ENCODE measurements at regions not wholly inside any gene's neighbourhood (a gene's known extent, or its start where the extent isn't known, plus 50 kb on each side); places are given as distances from the start of the nearest gene placed in this dataset.

DNA sequence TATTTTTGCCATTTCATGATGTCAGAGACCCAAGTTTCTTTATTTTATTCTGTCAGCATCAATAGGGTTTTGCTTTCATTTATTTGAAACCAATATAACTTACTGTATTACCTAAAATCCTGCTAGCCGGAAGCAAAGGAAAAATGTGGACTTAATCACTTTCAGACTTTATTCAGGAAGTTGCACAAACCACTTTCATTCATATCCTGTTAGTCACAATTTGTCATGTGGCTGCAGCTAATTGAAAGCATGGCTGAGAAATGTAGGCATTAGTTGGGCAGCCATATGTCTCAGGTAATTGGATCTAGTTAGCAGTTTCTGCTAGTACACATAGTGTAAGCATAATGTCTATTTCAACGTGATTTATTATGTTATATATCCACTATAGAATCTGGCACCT lies 462.3 kb upstream of the SGO1 start:
- no peak for TF ChIP-seq POLR2AphosphoS2 (conservative IDR thresholded peaks at IDR 0.05; ENCODE audit: low read length)
- TF ChIP-seq, protein P1, sequence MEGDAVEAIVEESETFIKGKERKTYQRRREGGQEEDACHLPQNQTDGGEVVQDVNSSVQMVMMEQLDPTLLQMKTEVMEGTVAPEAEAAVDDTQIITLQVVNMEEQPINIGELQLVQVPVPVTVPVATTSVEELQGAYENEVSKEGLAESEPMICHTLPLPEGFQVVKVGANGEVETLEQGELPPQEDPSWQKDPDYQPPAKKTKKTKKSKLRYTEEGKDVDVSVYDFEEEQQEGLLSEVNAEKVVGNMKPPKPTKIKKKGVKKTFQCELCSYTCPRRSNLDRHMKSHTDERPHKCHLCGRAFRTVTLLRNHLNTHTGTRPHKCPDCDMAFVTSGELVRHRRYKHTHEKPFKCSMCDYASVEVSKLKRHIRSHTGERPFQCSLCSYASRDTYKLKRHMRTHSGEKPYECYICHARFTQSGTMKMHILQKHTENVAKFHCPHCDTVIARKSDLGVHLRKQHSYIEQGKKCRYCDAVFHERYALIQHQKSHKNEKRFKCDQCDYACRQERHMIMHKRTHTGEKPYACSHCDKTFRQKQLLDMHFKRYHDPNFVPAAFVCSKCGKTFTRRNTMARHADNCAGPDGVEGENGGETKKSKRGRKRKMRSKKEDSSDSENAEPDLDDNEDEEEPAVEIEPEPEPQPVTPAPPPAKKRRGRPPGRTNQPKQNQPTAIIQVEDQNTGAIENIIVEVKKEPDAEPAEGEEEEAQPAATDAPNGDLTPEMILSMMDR (IDR thresholded peaks at IDR 0.05) = no peak
- TF ChIP-seq POLR2A (IDR thresholded peaks at IDR 0.05; ENCODE audit: low read length) = no peak
- no peak for TF ChIP-seq RFX5 (IDR thresholded peaks at IDR 0.05)
- TF ChIP-seq CHD2 (IDR thresholded peaks at IDR 0.05; ENCODE audit: low read length, partially characterized antibody) = no peak
- TF ChIP-seq, protein P2, sequence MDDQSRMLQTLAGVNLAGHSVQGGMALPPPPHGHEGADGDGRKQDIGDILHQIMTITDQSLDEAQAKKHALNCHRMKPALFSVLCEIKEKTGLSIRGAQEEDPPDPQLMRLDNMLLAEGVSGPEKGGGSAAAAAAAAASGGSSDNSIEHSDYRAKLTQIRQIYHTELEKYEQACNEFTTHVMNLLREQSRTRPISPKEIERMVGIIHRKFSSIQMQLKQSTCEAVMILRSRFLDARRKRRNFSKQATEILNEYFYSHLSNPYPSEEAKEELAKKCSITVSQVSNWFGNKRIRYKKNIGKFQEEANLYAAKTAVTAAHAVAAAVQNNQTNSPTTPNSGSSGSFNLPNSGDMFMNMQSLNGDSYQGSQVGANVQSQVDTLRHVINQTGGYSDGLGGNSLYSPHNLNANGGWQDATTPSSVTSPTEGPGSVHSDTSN (IDR thresholded peaks at IDR 0.05) = no peak
- TF ChIP-seq KDM5A (IDR thresholded peaks at IDR 0.05) = no peak

Measured in A549 (cell line).